Left renal cortex interstitium (tissue), 4 donors: ENCODE measurements at regions not wholly inside any gene's neighbourhood (a gene's known extent, or its start where the extent isn't known, plus 50 kb on each side); places are given as distances from the start of the nearest gene placed in this dataset.
A peak's percentile ranks its signal among the peaks of the same experiment; 100 is the strongest.
"Not testable (repeated sequence)": the region's sequence is repeated elsewhere in the genome, so short reads cannot be mapped to it uniquely, and the experiment has no call there.

Experiments used
- DNase-seq, 4 donors: peaks; one replicate each; pipeline ENCODE4 v3.0.0-alpha.2; 2013; ENCODE audit warnings: low read depth in 4 of 4, low spot score in 2 of 4, missing footprints in 1 of 4

GRCh38 chr7:34330308-34330707 lies 327.7 kb upstream of the NPSR1 start:
- no peak for DNase-seq

- DNase-seq, result no peak
These were observed 326.9 kb upstream of the NPSR1 start for GRCh38 chr7:34331102-34331501.

- DNase-seq, result no peak
These were observed 326.0 kb upstream of the NPSR1 start for GRCh38 chr7:34332006-34332405.

GRCh38 chr7:34333184-34333583 lies 324.8 kb upstream of the NPSR1 start:
- no peak for DNase-seq

GRCh38 chr7:34333925-34334324 lies 324.1 kb upstream of the NPSR1 start:
- DNase-seq, result no peak

GRCh38 chr7:34337163-34337562 lies 320.9 kb upstream of the NPSR1 start:
- DNase-seq, result no peak

- no peak for DNase-seq
These were observed 319.0 kb upstream of the NPSR1 start for GRCh38 chr7:34338961-34339526.

GRCh38 chr7:34341326-34341725 lies 316.7 kb upstream of the NPSR1 start:
- DNase-seq, result peak in 2 of 4 donors; percentile 6 to 27

- no peak for DNase-seq
These were observed 315.6 kb upstream of the NPSR1 start for GRCh38 chr7:34342387-34342786.

- DNase-seq, result no peak
These were observed 314.4 kb upstream of the NPSR1 start for GRCh38 chr7:34343667-34344066.

- no peak for DNase-seq
These were observed 304.0 kb upstream of the NPSR1 start for GRCh38 chr7:34354011-34354410.

- no peak for DNase-seq
These were observed 303.1 kb upstream of the NPSR1 start for GRCh38 chr7:34354899-34355298.

- no peak for DNase-seq
These were observed 300.9 kb upstream of the NPSR1 start for GRCh38 chr7:34357068-34357467.

- no peak for DNase-seq
These were observed 300.1 kb upstream of the NPSR1 start for GRCh38 chr7:34357946-34358345.

- DNase-seq, result not testable (repeated sequence)
These were observed 299.4 kb upstream of the NPSR1 start for GRCh38 chr7:34358578-34358977.

GRCh38 chr7:34361663-34362250 lies 296.3 kb upstream of the NPSR1 start:
- DNase-seq, result no peak

- no peak for DNase-seq
These were observed 295.4 kb upstream of the NPSR1 start for GRCh38 chr7:34362621-34363020.

- no peak for DNase-seq
These were observed 293.9 kb upstream of the NPSR1 start for GRCh38 chr7:34364130-34364529.

GRCh38 chr7:34365011-34365410 lies 293.0 kb upstream of the NPSR1 start:
- no peak for DNase-seq

GRCh38 chr7:34365611-34366010 lies 292.4 kb upstream of the NPSR1 start:
- no peak for DNase-seq

GRCh38 chr7:34371922-34372321 lies 286.1 kb upstream of the NPSR1 start:
- DNase-seq, result no peak

GRCh38 chr7:34373940-34374339 lies 284.1 kb upstream of the NPSR1 start:
- no peak for DNase-seq
